ENCODE measurements at regions not wholly inside any gene's neighbourhood (a gene's known extent, or its start where the extent isn't known, plus 50 kb on each side); places are given as distances from the start of the nearest gene placed in this dataset.

DNA sequence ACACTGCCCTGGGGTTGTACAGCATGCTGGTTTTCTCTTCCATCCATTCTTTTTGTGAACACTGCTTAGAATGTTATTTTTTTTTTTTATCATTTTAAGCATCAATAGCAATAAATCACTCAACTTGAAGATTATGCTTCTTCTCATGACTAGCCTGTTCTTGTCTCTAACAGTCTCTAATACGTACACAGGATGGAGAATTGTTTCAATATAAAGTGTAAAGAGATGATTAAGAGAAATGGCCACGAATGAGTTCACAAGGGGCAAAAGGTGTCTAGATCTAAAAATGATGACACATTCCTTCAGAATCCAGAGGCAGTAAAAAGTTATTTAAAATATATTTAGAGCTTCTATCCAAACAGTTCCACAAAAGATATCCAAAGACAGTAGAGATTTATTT, 390.2 kb downstream of the HDGFL1 start:
- no TSS peak for BruUV-seq (replicated peaks)
- no peaks in the 10 kb centered on the region for H3K9me1 ChIP-seq (replicated peaks; ENCODE audit: control insufficient read depth, extremely low read depth, insufficient read depth, low read length)
- ChIA-PET CTCF (no interaction called here), POLR2A (no interaction called here)
- no peaks in the 10 kb centered on the region for H3K9me3 ChIP-seq (replicated peaks; ENCODE audit: control insufficient read depth, insufficient read depth, low read length)
- no peaks in the 10 kb centered on the region for H3K36me3 ChIP-seq (ENCODE audit: control insufficient read depth in 2 of 2, extremely low read depth in 1 of 2, insufficient read depth in 2 of 2, low read length in 2 of 2)
- no peak overlapping the region for H2AFZ ChIP-seq (ENCODE audit: low read depth, low read length)
- H3K27ac ChIP-seq (ENCODE audit: insufficient read depth, low read depth, low read length) = no peak overlapping the region
- no peaks in the 10 kb centered on the region for H4K20me1 ChIP-seq (replicated peaks; ENCODE audit: control insufficient read depth, extremely low read depth, insufficient read depth, low read length)
- FAIRE-seq (no peak), DNase-seq (ENCODE audit: low read depth, low spot score) (no peak)
- H3K4me2 ChIP-seq (ENCODE audit: insufficient read depth, low read length) = no peak overlapping the region
- dilution Hi-C loops (cut with MboI; ENCODE audit: extremely low pct_ligation_motif_present, low sequenced_read_pairs) (no loop called here), intact Hi-C loops (cut with micrococcal nuclease) (no loop called here)
- H3K4me3 ChIP-seq (replicated peaks in 1 of 3; ENCODE audit: insufficient read depth in 1 of 3, low read depth in 1 of 3, low read length in 3 of 3) = no peak overlapping the region
- no peak for TF ChIP-seq MYC (IDR thresholded peaks at IDR 0.05; ENCODE audit: low read depth, low read length)
- TF ChIP-seq EZH2 (IDR thresholded peaks at IDR 0.05; ENCODE audit: borderline replicate concordance, low read depth, low read length, severe bottlenecking) = no peak
- TF ChIP-seq POLR2AphosphoS5 (IDR thresholded peaks at IDR 0.05; ENCODE audit: insufficient read depth, low read depth, low read length) = no peak
- TF ChIP-seq POLR2A (IDR thresholded peaks at IDR 0.05; ENCODE audit: low read depth, low read length) = no peak
- TF ChIP-seq MAX (IDR thresholded peaks at IDR 0.05; ENCODE audit: insufficient read depth, insufficient read length) = no peak
- TF ChIP-seq CTCF (IDR thresholded peaks at IDR 0.05; ENCODE audit: extremely low read depth in 1 of 2, insufficient read depth in 1 of 2, low read depth in 1 of 2, low read length in 2 of 2) = no peak
- no peak for TF ChIP-seq JUN (IDR thresholded peaks at IDR 0.05; ENCODE audit: borderline replicate concordance, insufficient read depth, insufficient read length, low read depth)
- no peak for TF ChIP-seq FOS (IDR thresholded peaks at IDR 0.05; ENCODE audit: borderline replicate concordance, insufficient read depth, low read length)
- no peak for TF ChIP-seq GATA2 (IDR thresholded peaks at IDR 0.05; ENCODE audit: insufficient read depth, insufficient read length, low read depth, low read length)
- no peaks in the 10 kb centered on the region for H3K79me2 ChIP-seq (ENCODE audit: control insufficient read depth, insufficient read depth, low read length)
- H3K4me1 ChIP-seq (ENCODE audit: control insufficient read depth, extremely low read depth, insufficient read depth, low read length) = peaks cover 3% of the 10 kb centered on the region
- H3K27me3 ChIP-seq (ENCODE audit: control insufficient read depth in 2 of 2, insufficient read depth in 2 of 2, low read length in 2 of 2) = no peaks in the 10 kb centered on the region
- H3K9ac ChIP-seq (replicated peaks; ENCODE audit: extremely low read depth, insufficient read depth, low read length) = no peak overlapping the region
